C4-2B (cell line): ENCODE measurements at regions not wholly inside any gene's neighbourhood (a gene's known extent, or its start where the extent isn't known, plus 50 kb on each side); places are given as distances from the start of the nearest gene placed in this dataset.

Source experiments
- ZFX ChIP-seq: fragments of 450-650 bp; IDR thresholded peaks from 2 replicates; pipeline ENCODE4 v1.6.1; 2017
- TF ChIP-seq, protein P1 (sequence below): fragments of 450-650 bp; conservative IDR thresholded peaks from 2 replicates; pipeline ENCODE4 v1.5.1; 2017; ENCODE audit warnings: mild to moderate bottlenecking

DNA sequence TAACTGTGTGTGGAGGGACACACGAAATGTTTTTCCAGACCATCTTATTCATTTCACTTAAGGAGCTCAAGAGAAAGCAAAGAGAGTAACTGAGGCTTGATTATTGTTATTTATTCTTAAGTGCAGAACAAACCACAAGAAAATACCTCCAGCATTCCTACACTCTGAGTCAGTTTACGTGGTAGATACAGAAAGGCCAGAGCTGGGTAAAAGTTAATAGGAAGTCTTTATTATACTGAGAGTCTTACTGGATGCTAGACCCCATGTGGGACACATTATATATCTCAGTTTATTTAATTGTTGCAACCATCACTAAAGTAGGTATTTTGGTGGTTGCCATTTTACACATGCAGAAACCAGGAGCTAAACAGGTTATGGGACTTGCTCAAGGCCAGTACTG is 261.4 kb upstream of the POU2AF2 start:
- TF ChIP-seq, protein P1, sequence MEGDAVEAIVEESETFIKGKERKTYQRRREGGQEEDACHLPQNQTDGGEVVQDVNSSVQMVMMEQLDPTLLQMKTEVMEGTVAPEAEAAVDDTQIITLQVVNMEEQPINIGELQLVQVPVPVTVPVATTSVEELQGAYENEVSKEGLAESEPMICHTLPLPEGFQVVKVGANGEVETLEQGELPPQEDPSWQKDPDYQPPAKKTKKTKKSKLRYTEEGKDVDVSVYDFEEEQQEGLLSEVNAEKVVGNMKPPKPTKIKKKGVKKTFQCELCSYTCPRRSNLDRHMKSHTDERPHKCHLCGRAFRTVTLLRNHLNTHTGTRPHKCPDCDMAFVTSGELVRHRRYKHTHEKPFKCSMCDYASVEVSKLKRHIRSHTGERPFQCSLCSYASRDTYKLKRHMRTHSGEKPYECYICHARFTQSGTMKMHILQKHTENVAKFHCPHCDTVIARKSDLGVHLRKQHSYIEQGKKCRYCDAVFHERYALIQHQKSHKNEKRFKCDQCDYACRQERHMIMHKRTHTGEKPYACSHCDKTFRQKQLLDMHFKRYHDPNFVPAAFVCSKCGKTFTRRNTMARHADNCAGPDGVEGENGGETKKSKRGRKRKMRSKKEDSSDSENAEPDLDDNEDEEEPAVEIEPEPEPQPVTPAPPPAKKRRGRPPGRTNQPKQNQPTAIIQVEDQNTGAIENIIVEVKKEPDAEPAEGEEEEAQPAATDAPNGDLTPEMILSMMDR, result no peak
- no peak for TF ChIP-seq ZFX
